SK-N-SH (cell line): ENCODE measurements at regions not wholly inside any gene's neighbourhood (a gene's known extent, or its start where the extent isn't known, plus 50 kb on each side); places are given as distances from the start of the nearest gene placed in this dataset.

Source experiments
- CTCF ChIP-seq: fragments of 200-600 bp; sonication (generic); IDR thresholded peaks from 2 replicates; pipeline ENCODE4 v1.6.1; 2017; ENCODE audit warnings: antibody characterized with exemption, mild to moderate bottlenecking, moderate library complexity
- RAD21 ChIP-seq: IDR thresholded peaks from 2 replicates; pipeline ENCODE4 v1.6.1; 2012; ENCODE audit warnings: mild to moderate bottlenecking, low read length
- SMC3 ChIP-seq: IDR thresholded peaks from 2 replicates; pipeline ENCODE4 v1.6.1; 2012; ENCODE audit warnings: low read depth, low read length, improper control_type of control experiment
- TAF1 ChIP-seq: IDR thresholded peaks from 2 replicates; pipeline ENCODE4 v1.6.1; 2012; ENCODE audit warnings: low read depth, mild to moderate bottlenecking, low read length, moderate library complexity, borderline replicate concordance

- TF ChIP-seq CTCF (no peak), TAF1 (no peak), RAD21 (no peak), SMC3 (no peak)
Measured at GRCh38 chr21:38133240-38133639, 123.6 kb upstream of the KCNJ15 start.
